ENCODE measurements at regions not wholly inside any gene's neighbourhood (a gene's known extent, or its start where the extent isn't known, plus 50 kb on each side); places are given as distances from the start of the nearest gene placed in this dataset.

GRCh38 chr20:22303523-22303922 is 280.8 kb downstream of the FOXA2 start (continued):
- TF ChIP-seq, protein P1, sequence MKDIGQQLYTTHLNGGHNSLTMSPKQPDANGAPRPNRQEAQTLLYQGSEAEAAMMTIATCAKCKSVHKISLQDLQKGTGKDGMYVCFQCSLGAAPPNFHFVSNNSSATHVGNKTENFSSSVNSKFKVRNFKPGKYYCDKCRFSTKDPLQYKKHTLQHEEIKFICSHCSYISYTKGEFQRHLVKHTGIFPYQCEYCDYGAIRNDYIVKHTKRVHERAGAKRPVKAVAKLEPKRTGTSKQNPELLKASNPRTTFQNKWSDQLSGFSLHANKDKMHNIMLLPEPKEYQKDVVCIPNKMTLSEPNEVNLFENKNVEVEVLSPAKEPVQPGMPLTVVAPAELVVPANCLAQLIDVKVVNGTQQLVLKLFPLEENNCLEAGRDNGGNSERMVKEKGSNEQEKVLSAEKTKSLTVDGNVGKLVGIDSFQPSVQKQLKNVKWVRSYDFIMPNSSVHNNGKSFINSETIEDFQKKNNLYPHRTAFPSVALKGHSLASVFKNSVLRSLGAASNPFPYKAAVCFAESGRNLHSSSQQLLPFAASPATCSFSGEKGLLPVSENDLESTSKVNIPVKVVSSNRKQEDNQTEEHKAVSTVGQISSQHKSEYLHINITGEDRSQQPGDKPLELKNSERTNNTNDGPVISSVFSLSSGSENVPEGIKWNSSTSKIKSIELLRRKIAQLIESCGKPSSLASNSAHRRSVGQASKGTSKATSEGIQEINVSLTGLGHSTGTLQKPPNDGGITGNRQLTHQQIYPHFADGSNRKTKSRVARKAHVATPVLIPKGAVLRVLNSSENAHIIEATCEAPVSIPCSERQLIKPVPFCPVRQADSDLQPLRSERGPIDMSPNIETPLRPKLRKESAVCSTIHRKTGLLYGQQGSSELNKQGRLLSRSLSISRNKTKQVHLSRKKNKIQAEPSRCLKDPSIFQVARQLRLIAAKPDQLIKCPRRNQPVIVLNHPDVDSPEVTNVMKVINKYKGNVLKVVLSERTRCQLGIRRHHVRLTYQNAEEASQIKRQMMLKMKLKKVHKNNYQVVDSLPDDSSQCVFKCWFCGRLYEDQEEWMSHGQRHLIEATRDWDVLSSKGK (CRISPR knock-in tag; IDR thresholded peaks at IDR 0.05) = no peak
- TF ChIP-seq TRIM28 (IDR thresholded peaks at IDR 0.05) (no peak), GTF2A2 (tag; IDR thresholded peaks at IDR 0.05) (no peak), HMGXB4 (CRISPR knock-in tag; IDR thresholded peaks at IDR 0.05) (no peak), PCBP2 (IDR thresholded peaks at IDR 0.05; ENCODE audit: low read depth, low read length, poor library complexity, severe bottlenecking) (no peak), ZNF57 (CRISPR knock-in tag; IDR thresholded peaks at IDR 0.05) (no peak), POLR2AphosphoS5 (IDR thresholded peaks at IDR 0.05; ENCODE audit: control insufficient read depth, insufficient read depth, low read depth, low read length) (no peak), SNAPC5 (CRISPR knock-in tag; IDR thresholded peaks at IDR 0.05) (no peak), SMAD1 (IDR thresholded peaks at IDR 0.05; ENCODE audit: low read depth, low read length, partially characterized antibody) (no peak), TARDBP (IDR thresholded peaks at IDR 0.05) (no peak)
- TF ChIP-seq, protein P2, sequence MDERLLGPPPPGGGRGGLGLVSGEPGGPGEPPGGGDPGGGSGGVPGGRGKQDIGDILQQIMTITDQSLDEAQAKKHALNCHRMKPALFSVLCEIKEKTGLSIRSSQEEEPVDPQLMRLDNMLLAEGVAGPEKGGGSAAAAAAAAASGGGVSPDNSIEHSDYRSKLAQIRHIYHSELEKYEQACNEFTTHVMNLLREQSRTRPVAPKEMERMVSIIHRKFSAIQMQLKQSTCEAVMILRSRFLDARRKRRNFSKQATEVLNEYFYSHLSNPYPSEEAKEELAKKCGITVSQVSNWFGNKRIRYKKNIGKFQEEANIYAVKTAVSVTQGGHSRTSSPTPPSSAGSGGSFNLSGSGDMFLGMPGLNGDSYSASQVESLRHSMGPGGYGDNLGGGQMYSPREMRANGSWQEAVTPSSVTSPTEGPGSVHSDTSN (CRISPR knock-in tag; IDR thresholded peaks at IDR 0.05; ENCODE audit: low read depth) = no peak
- TF ChIP-seq, protein P2 (tag; conservative IDR thresholded peaks at IDR 0.05; ENCODE audit: low read depth) = no peak

All from K562 (cell line).